ENCODE measurements at regions not wholly inside any gene's neighbourhood (a gene's known extent, or its start where the extent isn't known, plus 50 kb on each side); places are given as distances from the start of the nearest gene placed in this dataset.

DNA sequence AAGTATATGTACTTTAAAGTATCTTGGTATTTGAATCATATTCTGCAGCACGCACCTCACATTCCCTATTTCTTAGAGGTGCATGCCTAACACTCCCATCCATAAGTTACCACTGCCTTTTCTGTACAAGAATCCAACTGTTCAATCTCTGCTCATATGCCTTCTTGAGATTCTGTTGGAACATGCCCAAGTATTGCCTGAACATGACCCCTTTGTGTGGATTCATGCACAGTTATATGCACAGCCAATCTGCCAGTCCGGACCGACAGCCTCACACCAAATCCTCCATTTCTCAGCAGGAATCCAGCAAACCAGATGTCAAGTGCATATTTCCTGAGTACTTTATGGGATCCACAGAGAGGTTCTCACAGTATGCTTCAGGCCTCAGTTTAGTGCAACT is 222.0 kb downstream of the TMEM182 start:
- no peak for DNase-seq
- H3K4me1 Mint-ChIP-seq (ENCODE audit: low read depth, unreplicated experiment): no peaks in the 10 kb centered on the region
- no peak overlapping the region for H3K4me3 Mint-ChIP-seq (ENCODE audit: unreplicated experiment)
- no peak for TF ChIP-seq CTCF (IDR thresholded peaks at IDR 0.05; ENCODE audit: partially characterized antibody, unreplicated experiment)
- no peak overlapping the region for H3K27ac Mint-ChIP-seq (ENCODE audit: unreplicated experiment)
- H3K9me3 Mint-ChIP-seq (ENCODE audit: unreplicated experiment): no peaks in the 10 kb centered on the region
- H3K27me3 Mint-ChIP-seq (ENCODE audit: unreplicated experiment): peaks cover 2% of the 10 kb centered on the region
- H3K36me3 Mint-ChIP-seq (ENCODE audit: unreplicated experiment): no peaks in the 10 kb centered on the region

- no peak overlapping the region for H3K27ac Mint-ChIP-seq (ENCODE audit: unreplicated experiment)
- H3K4me3 Mint-ChIP-seq (ENCODE audit: unreplicated experiment): no peak overlapping the region
- no peaks in the 10 kb centered on the region for H3K9me3 Mint-ChIP-seq (ENCODE audit: unreplicated experiment)
- no peaks in the 10 kb centered on the region for H3K36me3 Mint-ChIP-seq (ENCODE audit: unreplicated experiment)
- no peak for DNase-seq
- TF ChIP-seq CTCF (IDR thresholded peaks at IDR 0.05; ENCODE audit: partially characterized antibody, unreplicated experiment): no peak
- no peaks in the 10 kb centered on the region for H3K4me1 Mint-ChIP-seq (ENCODE audit: low read depth, unreplicated experiment)
- peaks cover 2% of the 10 kb centered on the region for H3K27me3 Mint-ChIP-seq (ENCODE audit: unreplicated experiment)
These were observed 225.1 kb downstream of the TMEM182 start for GRCh38 chr2:102986826-102987490.

- Mint-ChIP-seq H3K9me3 (ENCODE audit: unreplicated experiment) (no peaks in the 10 kb centered on the region), H3K27me3 (ENCODE audit: unreplicated experiment) (peaks cover 2% of the 10 kb centered on the region), H3K27ac (ENCODE audit: unreplicated experiment) (no peak overlapping the region), H3K4me3 (ENCODE audit: unreplicated experiment) (no peak overlapping the region), H3K36me3 (ENCODE audit: unreplicated experiment) (no peaks in the 10 kb centered on the region), H3K4me1 (ENCODE audit: low read depth, unreplicated experiment) (no peaks in the 10 kb centered on the region)
- DNase-seq: no peak
- no peak for TF ChIP-seq CTCF (IDR thresholded peaks at IDR 0.05; ENCODE audit: partially characterized antibody, unreplicated experiment)
These were observed 230.8 kb downstream of the TMEM182 start for GRCh38 chr2:102992607-102993006.

GRCh38 chr2:102999958-103000357 is 238.1 kb downstream of the TMEM182 start:
- no peak overlapping the region for H3K27ac Mint-ChIP-seq (ENCODE audit: unreplicated experiment)

More at GRCh38 chr2:102999958-103000357, 238.1 kb downstream of the TMEM182 start:
- no peak for TF ChIP-seq CTCF (IDR thresholded peaks at IDR 0.05; ENCODE audit: partially characterized antibody, unreplicated experiment)
- H3K27me3 Mint-ChIP-seq (ENCODE audit: unreplicated experiment): no peaks in the 10 kb centered on the region
- no peaks in the 10 kb centered on the region for H3K36me3 Mint-ChIP-seq (ENCODE audit: unreplicated experiment)
- no peak for DNase-seq
- no peaks in the 10 kb centered on the region for H3K9me3 Mint-ChIP-seq (ENCODE audit: unreplicated experiment)
- no peaks in the 10 kb centered on the region for H3K4me1 Mint-ChIP-seq (ENCODE audit: low read depth, unreplicated experiment)
- H3K4me3 Mint-ChIP-seq (ENCODE audit: unreplicated experiment): no peak overlapping the region
